GM12891 (cell line): ENCODE measurements at regions not wholly inside any gene's neighbourhood (a gene's known extent, or its start where the extent isn't known, plus 50 kb on each side); places are given as distances from the start of the nearest gene placed in this dataset.
"Not testable (repeated sequence)": the region's sequence is repeated elsewhere in the genome, so short reads cannot be mapped to it uniquely, and the experiment has no call there.

Experiments used
- POLR2A ChIP-seq: IDR thresholded peaks from 2 replicates; pipeline ENCODE4 v1.6.1; 2011; ENCODE audit warnings: low read depth, low read length, control low read depth
- POLR2AphosphoS5 ChIP-seq: IDR thresholded peaks from 2 replicates; pipeline ENCODE4 v1.6.1; 2011; ENCODE audit warnings: low read depth, low read length, control low read depth
- SPI1 ChIP-seq: IDR thresholded peaks from 2 replicates; pipeline ENCODE4 v1.6.1; 2011; ENCODE audit warnings: low read depth, low read length, control low read depth
- TAF1 ChIP-seq: IDR thresholded peaks from 2 replicates; pipeline ENCODE4 v1.6.1; 2011; ENCODE audit warnings: low read depth, low read length, control low read depth

DNA sequence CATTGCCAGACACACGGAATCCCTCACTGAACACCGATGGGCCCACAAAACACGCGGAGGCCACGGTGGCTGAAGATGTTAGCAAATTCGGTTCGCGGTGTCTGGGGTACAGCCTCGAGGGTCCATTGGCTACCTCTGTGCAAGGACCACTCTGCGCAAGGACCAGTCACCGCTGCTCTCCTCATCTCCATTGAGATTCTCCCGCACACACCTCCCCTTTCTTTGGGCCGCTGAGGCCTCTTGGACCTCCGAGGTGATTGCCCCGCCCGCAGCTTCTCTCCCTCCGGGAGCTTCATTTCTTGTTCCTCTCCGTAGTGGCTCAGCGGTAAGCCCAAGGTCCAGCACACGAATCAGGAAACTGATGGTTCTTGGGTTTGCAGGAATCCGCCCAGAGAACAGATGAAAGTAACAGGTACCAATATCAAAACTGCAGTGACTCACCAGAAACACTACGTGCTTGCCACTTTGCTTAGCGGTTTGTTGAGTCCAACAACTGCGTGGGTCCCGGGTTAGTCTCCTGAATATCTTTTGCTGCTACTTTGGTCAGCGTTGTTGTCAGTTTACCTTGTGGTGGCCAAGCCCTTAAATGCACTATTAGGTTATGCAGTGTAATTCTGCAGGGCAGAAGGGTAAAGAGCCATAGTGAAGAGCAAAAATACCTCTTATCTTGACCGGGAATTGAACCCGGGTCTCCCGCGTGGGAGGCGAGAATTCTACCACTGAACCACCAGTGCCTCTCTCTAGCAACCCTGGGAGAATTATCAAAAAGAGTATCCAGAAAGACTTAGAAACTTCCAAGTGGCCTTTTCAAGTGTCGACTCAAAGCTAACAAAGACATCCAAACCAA, 126.8 kb downstream of the PPIAL4A start:
- TF ChIP-seq POLR2A, POLR2AphosphoS5, TAF1, SPI1: not testable (repeated sequence)
